GM12873 (cell line): ENCODE measurements at regions not wholly inside any gene's neighbourhood (a gene's known extent, or its start where the extent isn't known, plus 50 kb on each side); places are given as distances from the start of the nearest gene placed in this dataset.
A peak's percentile ranks its signal among the peaks of the same experiment; 100 is the strongest.

Experiments
- TF ChIP-seq, protein P1 (sequence below): IDR thresholded peaks from 2 replicates; pipeline ENCODE4 v1.5.1; 2012; ENCODE audit warnings: low read depth, mild to moderate bottlenecking, moderate library complexity, low read length, control low read depth; ENCODE audit not compliant: insufficient read depth; ENCODE audit errors: missing control alignments

DNA sequence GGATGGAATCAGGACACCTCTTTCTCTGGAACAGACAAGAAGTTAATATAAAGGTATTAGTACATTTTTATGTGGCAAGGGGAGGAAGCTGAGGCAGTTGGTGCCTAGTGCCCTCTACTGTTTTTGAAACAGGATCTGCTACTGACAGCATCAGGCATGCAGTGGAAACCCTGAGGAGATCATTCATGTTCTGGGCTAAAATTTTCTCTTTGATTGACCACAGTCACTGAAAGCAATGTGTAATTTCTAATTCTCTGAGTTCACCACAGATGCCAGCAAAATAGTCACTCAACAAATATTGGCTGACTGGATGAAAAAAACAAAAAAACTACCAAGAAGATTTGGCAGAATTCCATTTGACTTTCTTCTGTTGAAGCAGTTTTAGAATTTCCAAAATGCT, 71.0 kb upstream of the SRRM3 start:
- TF ChIP-seq, protein P1, sequence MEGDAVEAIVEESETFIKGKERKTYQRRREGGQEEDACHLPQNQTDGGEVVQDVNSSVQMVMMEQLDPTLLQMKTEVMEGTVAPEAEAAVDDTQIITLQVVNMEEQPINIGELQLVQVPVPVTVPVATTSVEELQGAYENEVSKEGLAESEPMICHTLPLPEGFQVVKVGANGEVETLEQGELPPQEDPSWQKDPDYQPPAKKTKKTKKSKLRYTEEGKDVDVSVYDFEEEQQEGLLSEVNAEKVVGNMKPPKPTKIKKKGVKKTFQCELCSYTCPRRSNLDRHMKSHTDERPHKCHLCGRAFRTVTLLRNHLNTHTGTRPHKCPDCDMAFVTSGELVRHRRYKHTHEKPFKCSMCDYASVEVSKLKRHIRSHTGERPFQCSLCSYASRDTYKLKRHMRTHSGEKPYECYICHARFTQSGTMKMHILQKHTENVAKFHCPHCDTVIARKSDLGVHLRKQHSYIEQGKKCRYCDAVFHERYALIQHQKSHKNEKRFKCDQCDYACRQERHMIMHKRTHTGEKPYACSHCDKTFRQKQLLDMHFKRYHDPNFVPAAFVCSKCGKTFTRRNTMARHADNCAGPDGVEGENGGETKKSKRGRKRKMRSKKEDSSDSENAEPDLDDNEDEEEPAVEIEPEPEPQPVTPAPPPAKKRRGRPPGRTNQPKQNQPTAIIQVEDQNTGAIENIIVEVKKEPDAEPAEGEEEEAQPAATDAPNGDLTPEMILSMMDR = peak; percentile 39

DNA sequence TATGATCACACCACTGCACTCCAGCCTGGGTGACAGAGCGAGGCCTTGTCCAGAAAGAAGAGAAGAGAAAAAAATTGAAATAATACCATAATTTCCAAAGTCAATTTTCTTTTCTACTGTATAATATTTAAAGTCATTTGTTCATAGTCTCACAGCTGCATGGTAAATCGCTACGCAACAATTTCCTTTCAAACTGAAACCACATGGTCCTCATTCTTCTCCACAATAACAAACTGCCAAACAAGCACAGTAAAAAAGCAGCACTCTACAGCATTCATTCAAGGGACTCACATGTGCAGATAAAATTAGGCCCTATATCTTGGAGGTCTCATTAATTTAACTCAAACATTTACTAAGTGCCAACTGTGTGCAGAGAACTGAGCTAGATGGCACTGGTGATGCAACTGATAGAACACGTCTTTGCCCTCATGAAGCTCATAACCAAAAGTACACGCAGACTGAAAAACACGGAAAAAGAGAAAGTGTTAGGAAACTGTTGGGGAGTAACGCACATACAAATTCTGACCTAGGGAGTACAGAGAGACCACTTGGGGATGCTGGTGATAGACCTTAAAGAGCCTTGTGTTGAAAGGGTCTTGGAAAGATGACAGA, 68.4 kb upstream of the SRRM3 start:
- TF ChIP-seq, protein P1 = no peak

DNA sequence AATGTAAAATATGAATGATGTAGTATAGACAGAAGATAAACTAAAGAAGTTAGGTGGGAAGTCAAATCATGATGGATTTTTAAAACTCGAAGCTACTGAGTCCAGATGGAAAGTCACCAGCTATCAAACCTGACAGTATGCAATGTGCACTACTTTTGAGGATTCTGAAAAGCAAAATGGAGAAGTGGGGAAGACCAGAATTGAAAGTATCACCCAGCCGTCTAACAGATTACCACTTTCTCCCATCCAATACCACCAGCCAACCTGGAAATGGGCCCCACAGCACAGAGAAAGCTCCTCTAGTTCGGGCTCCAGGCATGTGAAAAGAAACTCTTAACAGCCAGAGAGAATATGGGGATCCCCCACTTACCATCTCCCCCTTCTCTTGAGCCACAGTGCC, 67.9 kb upstream of the SRRM3 start:
- TF ChIP-seq, protein P1 = no peak

DNA sequence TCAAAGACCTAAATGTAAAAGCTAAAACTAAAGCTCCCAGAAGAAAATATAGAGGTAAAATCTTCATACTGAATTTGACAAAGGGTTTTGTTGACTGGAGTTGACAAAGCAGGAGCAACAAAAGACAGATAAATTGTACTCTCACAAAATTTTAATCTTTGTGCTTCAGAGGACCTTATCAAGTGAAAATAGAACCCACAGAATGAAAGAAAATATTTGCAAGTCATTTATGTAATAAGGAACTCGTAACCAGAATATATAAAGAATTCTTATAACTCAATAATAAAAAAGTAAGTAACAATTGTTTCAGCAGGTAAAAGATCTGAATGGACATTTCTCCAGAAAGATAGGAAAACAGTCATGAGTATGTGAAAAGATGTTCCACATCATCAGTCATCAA, 62.0 kb upstream of the SRRM3 start:
- TF ChIP-seq, protein P1 = no peak

DNA sequence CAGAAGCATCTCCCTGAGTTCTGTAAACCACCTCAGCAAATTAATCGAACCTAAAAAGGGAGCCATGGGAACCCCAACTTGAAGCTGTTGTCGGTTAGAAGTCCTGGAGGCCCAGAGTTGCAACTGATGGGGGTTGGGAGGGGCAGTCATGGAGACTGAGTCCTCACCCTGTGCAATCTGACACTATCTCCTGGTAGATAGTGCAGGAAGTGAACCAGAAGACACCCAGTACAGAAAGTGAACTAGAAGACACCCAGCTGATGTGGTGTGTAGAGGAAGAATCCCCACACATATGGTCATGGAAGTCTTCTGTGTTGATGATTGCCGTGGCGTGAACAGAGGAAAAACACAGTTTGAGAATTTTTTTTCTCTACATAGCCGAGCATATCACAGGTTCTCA, 58.8 kb upstream of the SRRM3 start:
- TF ChIP-seq, protein P1 = no peak

DNA sequence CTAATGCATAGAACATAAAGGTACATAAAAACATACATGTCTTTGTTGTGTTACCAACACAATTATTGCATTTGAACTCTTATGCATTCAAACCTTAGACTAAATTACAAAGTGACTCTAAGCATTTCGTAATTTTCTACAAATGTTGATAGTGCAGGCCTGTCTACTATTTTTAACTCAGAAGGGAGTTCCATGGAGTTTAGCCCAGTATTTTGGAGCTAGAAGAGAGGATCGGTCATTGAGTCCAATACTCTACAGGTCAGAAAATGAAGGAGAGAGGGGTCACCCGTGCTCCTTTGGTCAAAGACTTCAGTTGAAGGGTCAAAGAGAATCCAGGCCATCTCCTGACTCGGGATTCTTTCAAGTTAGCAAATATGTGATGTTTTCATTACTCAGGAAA, 55.3 kb upstream of the SRRM3 start:
- TF ChIP-seq, protein P1 = no peak

DNA sequence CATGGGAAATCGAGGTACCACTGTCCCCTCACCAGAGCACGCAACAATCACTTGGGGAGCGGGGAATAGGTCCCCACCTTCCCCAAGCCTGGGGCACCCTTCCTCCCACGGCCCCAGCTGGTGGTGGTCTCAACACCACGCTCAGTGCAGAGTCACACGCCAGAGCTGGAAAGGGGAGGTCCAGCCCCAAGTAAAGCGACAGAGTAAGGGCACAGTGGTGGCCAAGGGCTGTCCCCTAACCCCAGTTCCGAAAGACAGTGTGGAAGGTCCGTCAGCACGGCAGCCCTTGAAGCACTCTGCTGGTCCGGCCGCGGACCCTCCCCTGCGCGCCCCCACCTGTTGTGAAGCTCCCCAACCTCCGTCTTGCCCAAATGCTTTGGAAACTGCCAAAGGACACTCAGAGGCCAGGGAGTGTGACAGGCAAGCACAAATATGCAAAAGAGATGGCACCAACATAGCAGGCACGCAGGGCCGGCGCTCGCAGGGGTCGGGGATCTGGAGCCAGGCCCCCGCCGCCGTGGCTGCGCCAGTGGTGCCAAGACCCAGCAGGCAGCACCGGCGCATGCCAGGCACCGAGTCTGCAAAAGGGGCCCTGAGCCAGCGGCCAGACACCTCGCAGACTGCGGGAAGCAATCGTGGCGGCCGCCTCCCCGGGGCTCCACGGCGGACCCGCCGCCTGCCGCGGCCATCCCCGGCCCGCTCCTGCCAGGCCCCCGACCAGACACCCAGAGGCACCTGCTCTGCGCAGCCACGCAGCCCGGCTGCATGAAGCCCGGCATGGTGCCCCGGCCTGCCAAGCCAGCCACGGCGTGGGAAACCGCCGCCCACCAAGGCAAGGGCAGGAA, 51.6 kb upstream of the SRRM3 start:
- TF ChIP-seq, protein P1 = no peak
